ENCODE measurements at regions not wholly inside any gene's neighbourhood (a gene's known extent, or its start where the extent isn't known, plus 50 kb on each side); places are given as distances from the start of the nearest gene placed in this dataset.
A peak's percentile ranks its signal among the peaks of the same experiment; 100 is the strongest.
"Not testable (repeated sequence)": the region's sequence is repeated elsewhere in the genome, so short reads cannot be mapped to it uniquely, and the experiment has no call there.

- peak; percentile 39 for DNase-seq (ENCODE audit: insufficient read length, low spot score)
- FAIRE-seq, result no peak
Observed at GRCh38 chr5:158054223-158055110, 195.5 kb upstream of the CLINT1 start.

- no peak for DNase-seq (ENCODE audit: insufficient read length, low spot score)
Observed at GRCh38 chr5:158051036-158051435, 192.1 kb upstream of the CLINT1 start.

GRCh38 chr5:158050421-158050820 lies 191.5 kb upstream of the CLINT1 start:
- FAIRE-seq, result no peak
- DNase-seq (ENCODE audit: insufficient read length, low spot score), result no peak

More at GRCh38 chr5:158051036-158051435, 192.1 kb upstream of the CLINT1 start:
- no peak for FAIRE-seq

- DNase-seq (ENCODE audit: insufficient read length, low spot score), result no peak
- FAIRE-seq, result no peak
Observed at GRCh38 chr5:158049459-158049858, 190.5 kb upstream of the CLINT1 start.

- DNase-seq (ENCODE audit: insufficient read length, low spot score) (no peak), FAIRE-seq (no peak)
Observed at GRCh38 chr5:158045696-158046095, 186.8 kb upstream of the CLINT1 start.

- no peak for DNase-seq (ENCODE audit: insufficient read length, low spot score)
- no peak for FAIRE-seq
Observed at GRCh38 chr5:158039911-158040347, 181.0 kb upstream of the CLINT1 start.

GRCh38 chr5:158039441-158039840 lies 180.5 kb upstream of the CLINT1 start:
- FAIRE-seq, result no peak
- no peak for DNase-seq (ENCODE audit: insufficient read length, low spot score)

- not testable (repeated sequence) for DNase-seq (ENCODE audit: insufficient read length, low spot score); FAIRE-seq
Observed at GRCh38 chr5:158036983-158037595, 178.1 kb upstream of the CLINT1 start.

- DNase-seq (ENCODE audit: insufficient read length, low spot score); FAIRE-seq: not testable (repeated sequence)
Observed at GRCh38 chr5:158034586-158034985, 175.6 kb upstream of the CLINT1 start.

GRCh38 chr5:158033724-158034123 lies 174.8 kb upstream of the CLINT1 start:
- FAIRE-seq (no peak), DNase-seq (ENCODE audit: insufficient read length, low spot score) (no peak)

- no peak for FAIRE-seq
- no peak for DNase-seq (ENCODE audit: insufficient read length, low spot score)
Observed at GRCh38 chr5:158033076-158033475, 174.1 kb upstream of the CLINT1 start.

- DNase-seq (ENCODE audit: insufficient read length, low spot score) (no peak), FAIRE-seq (no peak)
Observed at GRCh38 chr5:158032246-158032645, 173.3 kb upstream of the CLINT1 start.

GRCh38 chr5:158027806-158028775 lies 169.1 kb upstream of the CLINT1 start:
- no peak for DNase-seq (ENCODE audit: insufficient read length, low spot score)
- no peak for FAIRE-seq

- FAIRE-seq (no peak), DNase-seq (ENCODE audit: insufficient read length, low spot score) (no peak)
Observed at GRCh38 chr5:158026304-158027031, 167.5 kb upstream of the CLINT1 start.

- FAIRE-seq, result no peak
- no peak for DNase-seq (ENCODE audit: insufficient read length, low spot score)
Observed at GRCh38 chr5:158023266-158023665, 164.3 kb upstream of the CLINT1 start.

GRCh38 chr5:158022837-158023236 lies 163.9 kb upstream of the CLINT1 start:
- DNase-seq (ENCODE audit: insufficient read length, low spot score), result no peak
- no peak for FAIRE-seq

- FAIRE-seq (no peak), DNase-seq (ENCODE audit: insufficient read length, low spot score) (no peak)
Observed at GRCh38 chr5:158022393-158022792, 163.4 kb upstream of the CLINT1 start.

- FAIRE-seq, result no peak
Observed at GRCh38 chr5:158020555-158021418, 161.8 kb upstream of the CLINT1 start.

GRCh38 chr5:158017469-158017868 lies 158.5 kb upstream of the CLINT1 start:
- DNase-seq (ENCODE audit: insufficient read length, low spot score), result no peak
- FAIRE-seq, result no peak

More at GRCh38 chr5:158020555-158021418, 161.8 kb upstream of the CLINT1 start:
- no peak for DNase-seq (ENCODE audit: insufficient read length, low spot score)
